DMS114 treated with DMSO at 0.1 percent for 48 hours (cell line): ENCODE measurements at regions not wholly inside any gene's neighbourhood (a gene's known extent, or its start where the extent isn't known, plus 50 kb on each side); places are given as distances from the start of the nearest gene placed in this dataset.

Source experiments
- DNase-seq: peaks from one replicate; lab custom pipeline; 2025; ENCODE audit not compliant: unreplicated experiment; lab: John Stamatoyannopoulos, UW

DNA sequence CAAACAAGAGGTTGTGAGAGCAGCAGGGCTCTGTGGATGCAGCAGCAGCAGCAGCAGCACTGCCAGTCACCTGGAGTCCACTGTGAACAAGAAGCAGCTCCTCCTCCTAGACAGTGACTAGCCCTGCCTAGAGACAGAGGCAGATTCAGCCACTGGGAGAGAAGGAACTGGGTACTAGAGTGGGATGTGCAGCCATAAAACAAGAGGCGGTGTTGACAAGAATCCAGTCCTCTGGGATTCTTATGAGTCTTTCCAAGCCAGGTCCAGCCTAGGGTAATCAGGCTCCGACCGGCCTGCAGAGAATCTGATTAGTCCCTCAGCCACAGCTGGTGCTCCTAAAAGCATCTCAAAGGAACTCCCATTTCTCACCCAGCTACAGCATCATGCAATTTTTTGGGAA lies 83.9 kb upstream of the USP47 start:
- DNase-seq, result no peak

DNA sequence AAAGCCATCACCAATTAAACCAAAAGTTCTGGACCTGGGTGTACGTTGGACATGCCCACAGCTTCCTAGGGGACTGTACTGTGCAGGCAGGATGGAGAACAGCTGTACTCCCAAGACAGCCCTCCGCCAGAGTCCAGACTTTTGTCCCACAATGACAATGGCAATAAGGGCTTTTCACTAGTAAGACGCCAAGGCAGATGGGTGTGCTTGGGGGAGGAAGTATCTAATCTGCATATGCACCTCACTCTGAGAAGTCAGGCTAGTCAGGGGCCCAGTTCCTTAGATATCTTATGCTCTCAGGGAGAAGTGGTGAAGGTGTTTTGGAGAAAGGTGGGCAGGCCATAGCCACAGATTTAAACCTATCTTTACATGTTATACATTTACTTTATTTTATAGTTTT lies 85.1 kb upstream of the USP47 start:
- DNase-seq, result no peak

DNA sequence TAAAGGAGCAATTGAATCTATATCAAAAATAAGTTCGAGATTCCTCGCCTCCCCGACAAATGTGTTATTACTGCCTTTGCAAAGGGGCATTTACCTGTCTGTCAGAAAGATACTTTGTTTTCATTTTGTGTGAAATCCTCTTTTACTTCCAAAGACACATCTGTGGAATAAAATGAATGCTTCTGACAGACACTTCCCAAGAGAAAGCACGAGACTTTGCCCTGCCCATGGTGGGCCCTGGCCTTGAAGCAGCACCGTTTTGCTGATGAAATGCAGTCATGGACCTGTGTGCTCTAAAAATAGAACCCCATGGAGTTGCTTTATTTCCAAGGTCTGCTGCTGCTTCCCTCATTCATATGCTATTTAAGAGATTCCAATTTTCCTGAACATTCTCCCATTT lies 85.9 kb upstream of the USP47 start:
- DNase-seq, result no peak

DNA sequence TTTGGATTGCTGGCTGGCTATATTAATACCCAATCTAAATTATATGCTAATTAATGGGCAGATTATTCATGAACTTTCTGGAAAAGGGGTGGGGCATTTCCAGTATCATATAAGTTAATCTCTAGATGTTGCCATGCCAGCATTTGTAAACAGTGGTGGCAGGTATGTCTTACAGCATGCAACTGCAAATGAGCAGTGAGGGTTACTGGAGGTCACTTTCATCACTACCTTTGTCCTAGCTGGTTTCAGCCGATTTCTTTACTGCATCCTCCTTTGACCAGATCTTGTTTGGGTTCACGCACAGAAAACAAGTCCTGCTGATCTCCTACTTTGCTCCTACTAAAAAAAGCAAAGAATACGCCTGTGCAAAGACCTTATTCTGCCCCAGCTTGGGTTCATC lies 89.1 kb upstream of the USP47 start:
- DNase-seq, result no peak

DNA sequence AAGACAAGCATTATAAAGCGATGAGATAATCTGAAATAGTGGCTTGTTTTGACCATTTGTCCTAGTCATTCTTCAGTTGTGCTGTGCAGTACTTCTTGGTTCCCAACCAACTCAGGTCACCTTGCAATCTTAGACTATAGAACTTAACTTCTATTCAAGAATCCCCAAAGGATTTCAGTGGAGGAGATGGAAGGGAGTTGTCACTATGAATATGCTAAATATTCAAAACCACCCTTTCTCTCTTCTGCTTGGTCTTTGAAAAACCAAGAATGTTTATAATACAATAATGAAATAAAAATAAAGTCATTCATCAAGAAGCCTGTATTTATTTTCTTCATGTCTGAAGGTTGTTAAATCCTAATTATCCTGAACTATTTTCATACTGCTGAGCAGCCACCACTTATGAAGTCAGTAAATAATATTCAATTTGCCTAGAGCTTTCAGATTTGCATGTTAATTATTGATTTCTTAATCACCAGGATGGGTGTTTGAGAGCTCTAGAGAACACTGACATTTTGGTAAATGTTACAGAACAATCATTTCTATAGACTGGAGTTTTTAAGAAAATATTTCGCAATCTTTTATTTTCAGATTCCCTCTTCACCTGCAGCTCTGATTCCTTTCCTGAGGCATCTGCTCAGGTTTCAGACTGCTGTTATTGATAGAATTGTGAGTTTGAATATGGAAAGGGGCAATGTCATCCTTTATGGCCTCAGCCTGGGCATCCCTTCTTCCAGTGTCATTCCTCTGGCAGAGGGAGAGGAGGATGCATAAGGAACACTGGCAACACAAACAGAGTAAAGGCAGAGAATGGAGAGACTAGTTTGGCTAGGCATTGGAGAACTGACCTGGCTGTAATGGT lies 91.5 kb upstream of the USP47 start:
- DNase-seq, result no peak

DNA sequence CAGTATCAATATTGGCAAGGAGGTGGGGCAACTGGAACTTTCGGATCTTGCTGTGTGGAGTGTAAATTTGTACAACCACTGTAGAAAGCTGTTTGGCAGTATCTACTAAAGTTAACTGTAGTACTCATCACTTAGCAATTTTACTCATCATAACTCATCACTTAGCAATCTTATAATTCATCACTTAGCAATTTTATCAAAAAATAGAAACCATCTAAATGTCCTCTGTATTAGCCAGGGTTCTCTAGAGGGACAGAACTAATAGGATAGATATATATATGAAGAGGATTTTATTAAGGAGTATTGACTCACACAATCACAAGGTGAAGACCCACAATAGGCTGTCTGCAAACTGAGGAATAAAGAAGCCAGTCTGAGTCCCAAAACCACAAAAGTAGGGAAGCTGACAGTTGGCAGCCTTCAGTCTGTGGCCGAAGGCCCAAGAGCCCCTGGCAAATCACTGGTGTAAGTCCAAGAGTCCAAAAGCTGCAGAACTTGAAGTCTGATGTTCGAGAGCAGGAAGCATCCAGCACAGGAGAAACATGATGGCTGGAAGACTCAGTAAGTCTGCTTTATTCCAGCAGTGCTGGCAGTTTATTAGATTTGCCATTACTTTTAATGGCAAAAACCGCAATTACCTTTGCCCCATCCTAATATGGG lies 92.9 kb upstream of the USP47 start:
- no peak for DNase-seq

DNA sequence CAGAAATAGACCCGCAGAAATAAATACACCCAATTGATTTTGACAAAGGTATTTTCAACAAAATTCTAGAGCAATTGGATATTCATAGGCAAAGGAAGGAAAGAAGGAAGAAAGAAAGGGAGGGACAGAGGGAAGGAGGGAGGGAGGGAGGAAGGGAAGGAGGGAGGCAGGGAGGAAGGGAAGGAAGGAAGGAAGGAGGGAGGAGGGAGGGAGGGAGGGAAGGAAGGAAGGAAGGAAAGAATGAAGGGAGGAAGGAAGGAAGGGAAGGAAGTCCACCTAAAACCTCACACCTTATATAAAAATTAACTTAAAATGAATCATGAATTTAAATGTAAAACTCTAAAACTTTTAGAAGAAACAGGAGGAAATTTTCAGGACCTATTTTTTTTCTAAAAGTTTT lies 94.2 kb upstream of the USP47 start:
- DNase-seq, result no peak

DNA sequence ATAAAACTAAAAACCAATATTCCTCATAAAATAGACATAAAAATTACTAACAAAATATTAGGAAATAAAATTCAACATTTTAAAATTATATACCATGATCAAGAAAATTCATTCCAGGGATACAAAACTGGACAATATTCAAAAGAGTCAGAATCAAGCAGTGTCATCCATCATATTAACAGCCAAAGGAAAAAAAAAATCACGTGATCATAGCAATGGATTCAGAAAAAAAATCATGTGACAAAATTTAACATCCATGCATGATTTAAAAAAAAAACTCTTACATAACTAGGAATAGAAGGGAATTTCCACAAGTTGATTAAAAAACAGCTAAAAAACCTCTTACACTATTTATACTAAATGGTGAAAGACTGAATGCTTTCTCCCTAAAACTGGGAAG lies 95.3 kb upstream of the USP47 start:
- no peak for DNase-seq

DNA sequence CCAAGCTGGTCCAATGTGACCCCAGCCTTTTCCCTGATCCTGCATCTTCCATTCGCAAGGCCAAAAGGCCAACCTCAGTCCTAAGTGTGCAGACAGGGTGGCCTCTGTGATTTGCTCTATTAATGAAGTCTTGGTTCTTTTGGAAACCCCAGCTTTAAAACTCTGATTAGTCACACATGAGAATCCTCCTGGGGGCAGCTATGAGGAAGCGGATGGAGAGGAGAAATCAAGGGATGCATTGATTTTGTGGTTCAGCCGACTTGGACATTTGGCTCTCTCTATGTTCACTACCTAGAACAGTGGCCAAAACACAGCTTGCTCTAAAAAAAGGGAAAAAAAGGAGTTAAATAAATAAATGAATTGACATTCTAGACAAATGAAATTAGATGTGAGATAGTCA lies 98.6 kb upstream of the USP47 start:
- DNase-seq, result no peak

DNA sequence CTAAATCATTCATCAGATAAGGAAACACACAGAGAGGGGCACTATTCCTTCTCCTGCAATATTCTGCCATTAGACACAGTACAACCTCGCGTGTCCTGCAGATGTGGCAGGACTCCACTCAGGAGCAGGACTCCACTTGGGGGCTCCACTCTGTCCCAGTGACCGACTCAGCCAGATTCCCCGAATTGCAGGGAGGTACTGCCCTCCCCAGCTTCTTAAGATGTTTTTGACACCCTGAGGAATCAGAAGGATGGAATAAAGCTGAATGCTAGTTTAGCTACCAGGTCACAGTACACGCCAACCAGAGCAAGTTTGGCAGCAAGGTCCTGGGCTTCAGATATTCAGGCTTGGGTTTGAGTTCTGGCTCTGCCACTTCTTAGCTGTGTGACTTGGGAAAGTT lies 99.3 kb upstream of the USP47 start:
- DNase-seq, result no peak

DNA sequence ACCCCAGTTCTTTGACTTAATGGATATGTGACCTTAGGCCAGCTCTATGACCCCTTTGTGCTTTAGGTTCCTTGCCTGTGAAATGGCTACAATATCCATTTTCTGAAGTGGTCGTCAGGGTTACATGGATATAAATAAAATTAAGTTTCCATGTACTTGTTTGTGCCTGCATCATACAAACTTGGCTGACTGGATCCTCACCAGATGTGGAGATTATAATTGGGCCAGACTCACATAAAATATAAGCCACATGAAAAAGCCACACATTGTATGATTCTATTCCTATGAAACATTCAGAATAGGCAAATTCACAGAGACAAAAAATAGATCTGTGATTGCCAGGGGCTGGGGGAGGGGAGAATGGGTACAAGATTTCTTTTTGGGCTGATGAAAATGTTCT lies 100.9 kb upstream of the USP47 start:
- DNase-seq, result no peak

DNA sequence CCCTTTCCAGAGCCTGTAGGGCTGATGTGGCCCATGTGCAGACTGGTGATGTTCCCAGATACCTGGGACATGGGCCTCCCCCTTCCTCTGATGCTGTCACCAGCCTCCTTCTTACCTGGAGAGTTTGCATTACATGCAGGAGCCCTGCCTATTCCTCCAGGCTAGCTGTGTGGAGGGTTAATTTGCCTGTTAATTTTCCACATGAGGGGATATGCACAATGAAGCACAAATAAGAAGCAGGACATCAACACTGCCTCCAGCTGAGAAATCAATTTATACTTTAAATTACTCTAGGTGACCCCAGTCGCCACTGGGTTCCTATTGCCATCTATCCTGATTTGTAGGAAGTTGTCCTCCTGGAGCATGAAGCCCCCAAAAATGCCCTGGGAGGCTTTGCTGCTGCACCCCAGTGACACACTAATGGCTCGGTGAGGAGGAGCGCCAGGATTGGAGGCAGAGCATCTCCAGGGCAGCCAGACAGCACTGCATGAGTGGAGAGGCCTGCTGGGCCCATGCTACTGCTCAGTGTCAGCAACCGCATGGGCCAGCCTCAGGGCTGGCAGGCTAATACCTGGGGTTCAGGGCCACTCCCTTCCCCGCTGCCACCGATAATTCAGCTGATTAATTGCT lies 101.6 kb upstream of the USP47 start:
- no peak for DNase-seq

DNA sequence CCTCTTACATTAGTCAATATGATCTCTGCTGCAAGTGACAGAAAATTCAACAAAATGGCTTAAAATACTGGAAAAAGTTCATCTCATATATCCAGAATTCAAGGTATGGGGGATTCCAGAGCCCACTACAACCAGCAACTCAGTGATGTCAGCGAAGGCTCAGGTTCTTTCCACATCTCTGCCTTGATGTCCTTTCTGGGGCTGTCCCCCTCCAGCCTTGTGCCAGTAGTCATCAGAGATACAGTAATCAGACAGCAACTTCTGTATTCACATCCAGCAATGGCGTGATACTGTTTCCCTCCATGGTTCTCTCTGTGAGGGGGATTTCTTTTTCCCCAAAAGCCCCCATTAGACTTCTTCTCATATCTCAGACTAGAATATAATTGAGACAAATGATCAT lies 103.4 kb upstream of the USP47 start:
- no peak for DNase-seq

DNA sequence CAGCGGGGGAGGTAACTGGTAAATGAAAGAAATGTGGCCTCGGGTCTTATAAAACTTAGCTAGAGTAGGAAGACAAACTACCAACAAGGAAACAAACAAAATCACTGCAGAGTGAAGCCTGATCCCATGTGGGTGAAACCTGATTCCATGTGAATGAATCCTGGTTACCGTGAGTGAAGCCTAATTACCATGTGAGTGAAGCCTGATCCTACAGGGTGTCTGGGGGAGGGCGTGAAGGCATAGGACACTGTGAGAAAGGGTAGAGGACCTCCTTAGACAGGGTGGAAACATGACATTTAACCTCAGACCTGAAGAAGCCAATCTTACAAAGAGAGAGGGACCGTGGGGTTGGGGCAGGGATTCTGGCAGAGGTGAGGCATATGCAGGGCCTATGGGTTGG lies 106.2 kb upstream of the USP47 start:
- DNase-seq, result no peak

DNA sequence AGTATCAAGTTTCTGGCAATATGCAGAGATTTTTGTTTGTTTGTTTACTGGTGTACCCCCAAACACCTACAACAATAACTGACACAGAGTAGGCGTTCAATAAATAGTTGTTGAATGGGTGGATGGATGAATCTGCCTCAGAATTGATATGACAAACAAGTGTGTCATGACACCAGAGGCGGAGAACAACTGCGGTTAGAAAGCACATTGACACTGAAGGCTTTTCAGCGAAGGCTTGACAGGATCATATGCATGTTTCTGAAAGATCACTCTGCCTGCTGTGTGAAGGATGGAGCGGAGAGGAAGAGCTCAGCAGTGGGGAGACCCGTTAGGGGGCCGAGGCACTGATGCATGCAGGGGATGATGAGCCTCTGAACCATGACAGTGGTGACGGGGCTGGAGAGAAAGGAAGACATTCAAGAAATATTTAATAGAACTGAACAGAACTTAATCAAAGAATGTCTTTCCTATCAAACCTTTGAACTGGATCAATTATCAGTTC lies 108.5 kb upstream of the USP47 start:
- no peak for DNase-seq

DNA sequence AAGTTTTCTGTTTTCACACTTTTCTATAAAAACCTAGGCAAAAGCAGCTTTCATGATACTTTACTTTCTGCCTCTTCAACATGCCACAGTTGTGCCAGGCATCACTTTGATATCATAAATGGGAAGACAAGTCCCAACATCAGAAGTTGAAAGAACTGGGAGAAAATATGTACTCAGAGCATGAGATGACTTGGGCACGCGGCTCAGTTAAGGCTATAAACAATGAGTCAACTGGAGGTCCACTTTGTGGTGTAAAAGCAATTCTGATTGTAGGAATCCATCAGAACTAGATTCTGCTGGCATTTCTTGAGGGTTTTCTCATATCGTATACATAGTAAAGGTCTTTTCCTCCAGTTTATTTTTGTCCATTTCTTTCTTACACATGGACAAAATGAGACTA lies 109.7 kb upstream of the USP47 start:
- DNase-seq, result no peak

DNA sequence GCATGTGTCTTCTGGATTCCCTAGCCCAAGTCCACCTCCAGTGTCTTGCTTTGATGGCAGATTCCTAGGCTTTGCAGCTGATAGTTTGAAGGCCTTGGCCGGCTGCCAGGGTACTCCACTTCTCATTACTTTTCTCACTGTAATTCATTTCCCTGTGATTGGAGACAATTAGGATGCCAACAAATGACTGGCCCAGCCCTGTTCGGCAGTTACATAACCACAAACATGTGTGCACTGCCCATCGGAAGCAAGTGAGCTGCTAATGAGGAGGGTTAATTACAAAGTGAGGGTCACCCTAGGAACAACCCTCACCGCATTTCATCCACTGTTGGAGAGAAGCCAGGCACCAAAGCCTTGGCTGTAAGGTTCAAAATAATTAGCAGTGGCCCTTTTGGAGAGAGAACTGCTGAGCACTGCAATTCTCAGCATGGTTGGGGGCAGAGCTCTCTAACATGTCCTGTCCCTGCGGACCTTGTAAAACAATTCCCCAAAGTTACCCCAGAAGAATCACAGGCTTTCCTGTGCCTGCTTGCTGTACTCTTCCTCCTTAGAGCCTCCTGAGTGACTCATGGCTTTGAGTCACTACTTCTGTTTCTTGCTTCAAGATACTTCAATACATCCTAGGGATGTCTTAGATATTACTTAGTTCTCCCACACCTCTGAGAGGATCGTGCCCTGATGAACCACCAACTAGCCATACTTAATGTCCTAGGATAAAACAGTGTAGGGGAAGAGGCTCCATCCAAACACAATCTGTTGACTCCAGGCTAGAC lies 109.7 kb upstream of the GALNT18 start:
- no peak for DNase-seq

DNA sequence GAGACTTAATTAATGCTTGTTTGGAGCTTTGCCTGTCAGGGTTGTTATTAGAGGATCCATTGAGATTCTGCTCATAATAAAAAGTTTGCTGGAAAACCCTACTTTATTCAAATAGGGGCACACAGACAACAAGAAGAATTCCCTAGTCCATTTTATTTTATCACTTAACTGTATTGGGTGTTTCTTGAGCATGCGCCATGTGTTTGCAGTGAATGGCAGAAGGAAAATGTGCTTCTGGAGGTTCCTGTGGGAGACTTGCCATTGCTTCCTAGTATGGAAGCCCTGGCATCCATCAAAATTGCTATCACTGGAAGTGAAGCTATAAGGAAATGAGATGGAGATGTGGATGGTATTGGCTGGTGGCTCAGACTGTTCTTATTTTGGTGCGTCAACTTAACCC lies 106.6 kb upstream of the GALNT18 start:
- no peak for DNase-seq

DNA sequence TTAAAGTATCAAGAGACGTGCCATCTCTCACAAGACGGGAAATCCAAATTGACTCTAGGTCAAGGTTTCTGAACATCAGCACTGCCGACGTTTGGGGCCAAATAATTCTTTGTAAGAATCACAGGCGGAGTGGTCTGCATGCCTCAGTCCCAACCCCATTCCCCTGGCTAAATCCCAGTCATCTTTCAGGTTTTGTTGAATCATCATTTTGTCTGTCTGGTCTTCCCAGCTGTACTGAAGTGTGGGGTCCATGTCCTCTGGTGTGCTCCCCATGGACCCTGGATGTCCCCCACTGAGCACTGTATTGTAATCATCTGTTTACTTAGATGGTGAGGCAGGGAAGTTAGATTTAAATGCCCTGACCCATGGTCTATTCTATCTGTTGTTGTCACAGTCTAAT lies 103.6 kb upstream of the GALNT18 start:
- no peak for DNase-seq

DNA sequence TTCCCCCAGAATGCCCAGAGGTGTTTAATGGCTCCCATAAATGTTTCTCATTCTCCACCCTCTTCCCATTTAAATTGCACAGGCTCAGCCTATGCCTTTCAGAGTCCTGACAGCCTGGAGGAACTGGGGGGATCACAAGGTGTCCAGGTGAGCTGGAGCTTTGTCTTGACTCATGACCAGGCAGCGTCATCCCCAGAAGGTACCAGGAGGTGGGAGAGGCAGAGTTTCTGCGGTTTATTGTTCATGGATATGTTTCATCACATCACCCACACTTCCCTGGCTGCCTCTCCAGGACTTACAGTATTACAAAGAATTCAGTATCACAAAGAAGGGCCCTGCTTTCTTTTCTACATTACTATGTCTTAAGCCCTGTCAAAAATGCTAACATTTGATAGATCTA lies 103.2 kb upstream of the GALNT18 start:
- DNase-seq, result no peak

DNA sequence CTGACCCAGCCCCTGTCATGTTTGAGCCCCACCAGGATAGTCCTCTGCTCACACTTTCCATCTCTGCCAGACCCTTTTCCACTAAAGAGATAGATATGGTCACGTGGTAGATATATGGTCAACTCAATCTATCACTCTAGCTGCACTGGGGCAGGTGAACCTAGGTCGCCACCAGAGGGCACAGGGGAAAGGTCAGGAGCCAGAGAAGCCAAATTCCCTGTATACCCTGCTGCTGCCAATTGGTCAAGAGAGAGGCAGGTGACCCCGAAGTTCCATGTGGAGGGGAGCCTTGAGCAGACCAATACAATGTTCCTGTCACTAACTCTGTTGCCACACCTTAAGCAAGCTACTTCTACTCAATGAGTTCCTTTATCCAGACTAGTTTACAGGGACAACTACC lies 101.1 kb upstream of the GALNT18 start:
- DNase-seq, result no peak
